Testis (tissue), 2 donors: ENCODE measurements at regions not wholly inside any gene's neighbourhood (a gene's known extent, or its start where the extent isn't known, plus 50 kb on each side); places are given as distances from the start of the nearest gene placed in this dataset.

Experiments used
- DNase-seq: peaks from one replicate; pipeline ENCODE4 v3.0.0-alpha.2; 2019
- H3K27ac ChIP-seq, 2 donors: fragments of 200-600 bp; sonication (generic); one replicate each; pipeline ENCODE4 v1.5.1; 2019
- H3K27me3 ChIP-seq: fragments of 200-600 bp; sonication (generic); one replicate; pipeline ENCODE4 v1.5.1; 2019
- H3K36me3 ChIP-seq: fragments of 200-600 bp; sonication (generic); one replicate; pipeline ENCODE4 v1.5.1; 2017; ENCODE audit warnings: low read depth; ENCODE audit errors: missing control alignments
- H3K4me1 ChIP-seq: fragments of 200-600 bp; sonication (generic); one replicate; pipeline ENCODE4 v1.5.1; 2019
- H3K4me3 ChIP-seq, 2 donors: fragments of 200-600 bp; sonication (generic); one replicate each; pipeline ENCODE4 v1.5.1; 2017 to 2019
- H3K9me3 ChIP-seq: fragments of 200-600 bp; sonication (generic); one replicate; pipeline ENCODE4 v1.5.1; 2017
- POLR2A ChIP-seq: fragments of 450-650 bp; IDR thresholded peaks from one replicate; pipeline ENCODE4 v1.6.1; 2017; ENCODE audit warnings: antibody characterized with exemption, mild to moderate bottlenecking, moderate library complexity
- WGBS, 2 donors: methylation state at CpG; one replicate each; pipeline ENCODE4 v1.1.5; 2018; 5-methylcytosine and 5-hydroxymethylcytosine counted together
- intact Hi-C: fragments of 100-400 bp; cut with DNase I; formaldehyde crosslinking; loops from one replicate; pipeline ENCODE4 v1.15.1; 2023; ENCODE audit warnings: low total_unique reads
- TF ChIP-seq, protein P1 (sequence below), 3 experiments: fragments of 450-650 bp in 2 of 3; fragments of 200-600 bp in 1 of 3; sonication (generic) in 1 of 3; IDR thresholded peaks; one replicate each; pipeline ENCODE4 v1.5.1; 2016 to 2019; ENCODE audit warnings: antibody characterized with exemption in 3 of 3, mild to moderate bottlenecking in 2 of 3, moderate library complexity in 1 of 3

DNA sequence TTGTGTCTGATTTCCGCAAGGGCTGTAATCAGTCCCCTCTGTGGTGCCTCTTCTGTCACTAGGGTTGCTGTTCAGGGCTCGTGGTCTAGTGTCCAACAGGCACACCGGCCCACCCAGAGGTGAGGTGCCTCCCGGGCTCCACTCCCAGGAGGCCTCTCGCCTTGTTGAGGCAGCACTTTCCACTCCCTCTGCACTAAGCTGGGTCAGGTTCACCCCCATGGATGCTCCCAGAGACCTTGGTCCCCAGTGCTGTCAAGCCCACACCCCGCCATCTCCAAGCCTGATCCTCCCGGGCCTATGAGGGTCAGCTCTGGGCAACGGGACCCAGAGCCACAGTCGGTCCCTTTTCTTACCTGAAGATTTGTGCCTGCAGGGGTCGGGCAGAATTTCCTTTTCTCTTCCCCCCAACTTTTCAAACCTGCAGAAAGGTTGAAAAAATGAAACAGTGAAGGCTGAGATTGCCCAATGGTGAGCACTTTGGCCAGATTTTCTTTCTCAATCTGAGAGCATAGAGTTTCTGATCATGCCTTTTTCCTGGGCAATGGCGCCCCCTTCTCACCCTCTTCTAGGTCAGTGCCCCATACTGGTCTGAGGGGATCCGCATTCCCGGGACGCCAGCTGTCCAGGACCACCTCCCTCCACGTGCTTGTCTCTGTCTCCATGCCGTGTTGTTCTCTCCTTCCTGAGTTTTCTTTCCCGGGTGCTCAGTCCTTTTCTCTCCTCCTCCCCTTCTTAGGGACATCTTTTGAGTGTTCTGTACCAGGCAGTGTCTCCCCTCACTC lies 148.0 kb downstream of the ASB1 start:
- no peaks in the 10 kb centered on the region for H3K36me3 ChIP-seq
- TF ChIP-seq, protein P1, sequence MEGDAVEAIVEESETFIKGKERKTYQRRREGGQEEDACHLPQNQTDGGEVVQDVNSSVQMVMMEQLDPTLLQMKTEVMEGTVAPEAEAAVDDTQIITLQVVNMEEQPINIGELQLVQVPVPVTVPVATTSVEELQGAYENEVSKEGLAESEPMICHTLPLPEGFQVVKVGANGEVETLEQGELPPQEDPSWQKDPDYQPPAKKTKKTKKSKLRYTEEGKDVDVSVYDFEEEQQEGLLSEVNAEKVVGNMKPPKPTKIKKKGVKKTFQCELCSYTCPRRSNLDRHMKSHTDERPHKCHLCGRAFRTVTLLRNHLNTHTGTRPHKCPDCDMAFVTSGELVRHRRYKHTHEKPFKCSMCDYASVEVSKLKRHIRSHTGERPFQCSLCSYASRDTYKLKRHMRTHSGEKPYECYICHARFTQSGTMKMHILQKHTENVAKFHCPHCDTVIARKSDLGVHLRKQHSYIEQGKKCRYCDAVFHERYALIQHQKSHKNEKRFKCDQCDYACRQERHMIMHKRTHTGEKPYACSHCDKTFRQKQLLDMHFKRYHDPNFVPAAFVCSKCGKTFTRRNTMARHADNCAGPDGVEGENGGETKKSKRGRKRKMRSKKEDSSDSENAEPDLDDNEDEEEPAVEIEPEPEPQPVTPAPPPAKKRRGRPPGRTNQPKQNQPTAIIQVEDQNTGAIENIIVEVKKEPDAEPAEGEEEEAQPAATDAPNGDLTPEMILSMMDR (IDR thresholded peaks at IDR 0.05) = no peak
- no peak for TF ChIP-seq POLR2A
- intact Hi-C loops = no loop called here
- DNase-seq = no peak
- H3K4me3 ChIP-seq = no peak overlapping the region
- WGBS, 2 donors = 88 to 89% methylated on average over 17 of the region's 17 CpGs
- H3K4me1 ChIP-seq = no peaks in the 10 kb centered on the region
- H3K27me3 ChIP-seq = no peaks in the 10 kb centered on the region
- no peak overlapping the region for H3K27ac ChIP-seq
- H3K9me3 ChIP-seq = no peaks in the 10 kb centered on the region

GRCh38 chr2:238576674-238577073 lies 149.9 kb downstream of the ASB1 start:
- WGBS, 2 donors = 86 to 90% methylated on average over 3 of the region's 3 CpGs
- intact Hi-C loops = no loop called here

GRCh38 chr2:238578256-238578655 lies 151.5 kb downstream of the ASB1 start:
- H3K9me3 ChIP-seq = no peaks in the 10 kb centered on the region
- intact Hi-C loops = no loop called here
- H3K4me1 ChIP-seq = no peaks in the 10 kb centered on the region
- H3K36me3 ChIP-seq = no peaks in the 10 kb centered on the region
- WGBS, 2 donors = 76 to 79% methylated on average over 9 of the region's 9 CpGs
- no peak overlapping the region for H3K27ac ChIP-seq
- no peak for DNase-seq
- H3K4me3 ChIP-seq = no peak overlapping the region
- H3K27me3 ChIP-seq = no peaks in the 10 kb centered on the region
- no peak for TF ChIP-seq POLR2A
- TF ChIP-seq, protein P1 (IDR thresholded peaks at IDR 0.05) = no peak

More at GRCh38 chr2:238576674-238577073, 149.9 kb downstream of the ASB1 start:
- no peak for DNase-seq
- H3K27ac ChIP-seq = no peak overlapping the region
- no peaks in the 10 kb centered on the region for H3K36me3 ChIP-seq
- no peak overlapping the region for H3K4me3 ChIP-seq
- TF ChIP-seq POLR2A = no peak
- TF ChIP-seq, protein P1 (IDR thresholded peaks at IDR 0.05) = no peak
- H3K4me1 ChIP-seq = no peaks in the 10 kb centered on the region
- H3K27me3 ChIP-seq = no peaks in the 10 kb centered on the region
- no peaks in the 10 kb centered on the region for H3K9me3 ChIP-seq

DNA sequence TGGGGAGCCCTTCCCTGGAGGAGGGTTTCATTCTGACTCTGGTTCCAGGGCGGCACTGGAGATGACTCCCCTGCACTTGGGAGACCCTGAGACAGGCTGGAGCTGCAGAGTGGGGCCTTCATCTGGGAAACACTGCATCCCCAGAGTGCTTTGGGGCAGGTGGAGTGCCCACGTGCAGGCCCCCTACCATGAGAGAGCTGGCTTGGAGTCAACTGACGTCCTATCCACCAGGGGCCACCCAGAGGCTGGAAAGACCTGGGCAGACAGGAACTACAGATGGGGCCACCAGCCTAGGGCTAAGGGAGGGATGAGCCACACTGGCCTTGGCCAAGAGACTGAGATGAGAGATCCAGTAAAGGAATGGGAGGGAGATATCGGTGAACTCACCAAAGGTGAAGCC lies 153.8 kb downstream of the ASB1 start:
- TF ChIP-seq, protein P1 (IDR thresholded peaks at IDR 0.05) = no peak
- no peak for TF ChIP-seq POLR2A
- Histone ChIP-seq H3K27ac (no peak overlapping the region), H3K27me3 (no peaks in the 10 kb centered on the region), H3K9me3 (no peaks in the 10 kb centered on the region), H3K36me3 (no peaks in the 10 kb centered on the region), H3K4me1 (no peaks in the 10 kb centered on the region), H3K4me3 (no peak overlapping the region)
- no peak for DNase-seq
- 66 to 84% methylated on average over 4 of the region's 4 CpGs for WGBS, 2 donors
- intact Hi-C loops = no loop called here

- WGBS, 2 donors = 90 to 94% methylated on average over 4 of the region's 4 CpGs
- no peak overlapping the region for H3K27ac ChIP-seq
- no peaks in the 10 kb centered on the region for H3K36me3 ChIP-seq
- H3K27me3 ChIP-seq = no peaks in the 10 kb centered on the region
- H3K9me3 ChIP-seq = no peaks in the 10 kb centered on the region
- DNase-seq = no peak
- intact Hi-C loops = no loop called here
- no peaks in the 10 kb centered on the region for H3K4me1 ChIP-seq
- no peak overlapping the region for H3K4me3 ChIP-seq
- TF ChIP-seq, protein P1 (IDR thresholded peaks at IDR 0.05) = no peak
These were observed 154.4 kb downstream of the ASB1 start for GRCh38 chr2:238581126-238581525.
